Lung (tissue), 11 donors: ENCODE measurements at regions not wholly inside any gene's neighbourhood (a gene's known extent, or its start where the extent isn't known, plus 50 kb on each side); places are given as distances from the start of the nearest gene placed in this dataset.

Experiments used
- ATAC-seq: fragments of 200-7000 bp; cut with Tn5 transposase; one replicate; pipeline ENCODE4 v1.9.1; 2020; ENCODE audit warnings: moderate number of reproducible peaks; ENCODE audit not compliant: insufficient read depth, low FRiP score
- DNase-seq, 3 donors: peaks; one replicate each; pipeline ENCODE4 v3.0.0-alpha.2; 2013 to 2017
- H3K27ac ChIP-seq, 2 donors: one replicate each; pipeline ENCODE4 v1.5.1; 2013; ENCODE audit warnings: mild to moderate bottlenecking in 2 of 2, moderate library complexity in 2 of 2, control low read depth in 1 of 2, inconsistent platforms in 1 of 2, low read depth in 1 of 2, low read length in 1 of 2
- H3K27me3 ChIP-seq, 3 donors: one replicate each; pipeline ENCODE4 v1.5.1; 2013; ENCODE audit warnings: low read length in 2 of 3; ENCODE audit not compliant: control insufficient read depth in 3 of 3, insufficient read depth in 3 of 3
- H3K36me3 ChIP-seq, 4 donors: one replicate each; pipeline ENCODE4 v1.5.1; 2013; ENCODE audit warnings: low read length in 4 of 4, mild to moderate bottlenecking in 1 of 4, moderate library complexity in 1 of 4; ENCODE audit not compliant: control insufficient read depth in 4 of 4, insufficient read depth in 4 of 4
- H3K4me1 ChIP-seq, 5 donors: one replicate each; pipeline ENCODE4 v1.5.1; 2013; ENCODE audit warnings: low read length in 5 of 5, mild to moderate bottlenecking in 2 of 5, moderate library complexity in 1 of 5; ENCODE audit not compliant: control insufficient read depth in 5 of 5, insufficient read depth in 5 of 5
- H3K4me3 ChIP-seq: one replicate; pipeline ENCODE4 v1.5.1; 2013; ENCODE audit warnings: mild to moderate bottlenecking, control low read depth, moderate library complexity
- H3K9ac ChIP-seq, 2 donors: one replicate each; pipeline ENCODE4 v1.5.1; 2013; ENCODE audit warnings: low read length in 2 of 2, control low read depth in 1 of 2; ENCODE audit not compliant: insufficient read depth in 1 of 2
- H3K9me3 ChIP-seq, 4 donors: one replicate each; pipeline ENCODE4 v1.5.1; 2013; ENCODE audit warnings: low read length in 3 of 4, mild to moderate bottlenecking in 1 of 4, moderate library complexity in 1 of 4; ENCODE audit not compliant: control insufficient read depth in 4 of 4, insufficient read depth in 3 of 4
- CTCF ChIP-seq: IDR thresholded peaks from 2 replicates; pipeline ENCODE4 v1.5.1; 2012; ENCODE audit warnings: mild to moderate bottlenecking; ENCODE audit errors: control extremely low read depth, extremely low read depth
- whole genome bisulfite sequencing, 2 donors: extraction: QIAGEN DNeasy Blood & Tissue Kit; methylation state at CpG; one replicate each; pipeline ENCODE4 v1.1.7; 2013; 5-methylcytosine and 5-hydroxymethylcytosine counted together
- donor health status: control.
- donor health status: control.
- donor health status: Bipolar disorder and iron deficiency.
- donor health status: healthy.
- donor health status: DM: yes; HTN: yes; CAD: no.

- Histone ChIP-seq H3K36me3 (no peaks in the 10 kb centered on the region), H3K27me3 (no peaks in the 10 kb centered on the region), H3K4me3 (no peak overlapping the region), H3K4me1 (peaks cover 0 to 3% (median 0%) of the 10 kb centered on the region in 5 donors), H3K27ac (no peak overlapping the region), H3K9ac (no peak overlapping the region), H3K9me3 (no peaks in the 10 kb centered on the region)
- ATAC-seq = no peak
- peak; percentile 44 to 75 (median 45) for DNase-seq
- WGBS, 2 donors = 76 to 77% methylated on average over 4 of the region's 4 CpGs
- no peak for TF ChIP-seq CTCF
Observed at GRCh38 chr2:56444339-56444738, 260.5 kb downstream of the CCDC85A start.

GRCh38 chr2:56448403-56449001 lies 264.7 kb downstream of the CCDC85A start:
- peaks cover 0 to 3% (median 0%) of the 10 kb centered on the region in 5 donors for H3K4me1 ChIP-seq
- no peak overlapping the region for H3K27ac ChIP-seq
- no peaks in the 10 kb centered on the region for H3K27me3 ChIP-seq
- H3K9ac ChIP-seq = no peak overlapping the region
- no peaks in the 10 kb centered on the region for H3K36me3 ChIP-seq
- DNase-seq (no peak), ATAC-seq (no peak)
- H3K4me3 ChIP-seq = no peak overlapping the region
- WGBS, 2 donors = 51 to 60% methylated on average over 5 of the region's 5 CpGs
- no peak for TF ChIP-seq CTCF
- H3K9me3 ChIP-seq = peaks cover 0 to 3% (median 1%) of the 10 kb centered on the region in 4 donors

GRCh38 chr2:56449002-56449431 lies 265.2 kb downstream of the CCDC85A start:
- ATAC-seq = peak; percentile 73
- H3K27me3 ChIP-seq = no peaks in the 10 kb centered on the region
- no peak overlapping the region for H3K4me3 ChIP-seq
- no peak for TF ChIP-seq CTCF
- H3K36me3 ChIP-seq = no peaks in the 10 kb centered on the region
- H3K9me3 ChIP-seq = peaks cover 0 to 3% (median 1%) of the 10 kb centered on the region in 4 donors
- no peak overlapping the region for H3K9ac ChIP-seq
- WGBS, 2 donors = 49 to 52% methylated on average over 8 of the region's 8 CpGs
- H3K27ac ChIP-seq = no peak overlapping the region
- DNase-seq = peak; percentile 46 to 81 (median 53)
- H3K4me1 ChIP-seq = peaks cover 0 to 3% (median 0%) of the 10 kb centered on the region in 5 donors

GRCh38 chr2:56449449-56449860 lies 265.7 kb downstream of the CCDC85A start:
- Histone ChIP-seq H3K27me3 (no peaks in the 10 kb centered on the region), H3K9me3 (peaks cover 0 to 3% (median 1%) of the 10 kb centered on the region in 4 donors), H3K36me3 (no peaks in the 10 kb centered on the region), H3K27ac (no peak overlapping the region), H3K4me1 (peaks cover 0 to 3% (median 0%) of the 10 kb centered on the region in 5 donors), H3K9ac (no peak overlapping the region), H3K4me3 (no peak overlapping the region)
- no peak for TF ChIP-seq CTCF
- DNase-seq (peak in 1 of 3 donors; percentile 9), ATAC-seq (no peak)
- 50 to 57% methylated on average over 2 of the region's 2 CpGs for WGBS, 2 donors
